Osteoblast (primary cell): ENCODE measurements at regions not wholly inside any gene's neighbourhood (a gene's known extent, or its start where the extent isn't known, plus 50 kb on each side); places are given as distances from the start of the nearest gene placed in this dataset.

ENCODE experiments used
- DNase-seq: peaks from one replicate; pipeline ENCODE4 v3.0.0; 2011; ENCODE audit warnings: low spot score, mixed read lengths; ENCODE audit not compliant: insufficient read length; ENCODE audit errors: missing footprints
- H2AFZ ChIP-seq: 2 replicates; pipeline ENCODE4 v1.6.0; 2011; ENCODE audit warnings: mild to moderate bottlenecking, low read length
- H3K27ac ChIP-seq: 2 replicates; pipeline ENCODE4 v1.5.1; 2011; ENCODE audit warnings: mild to moderate bottlenecking, low read depth, low read length, moderate library complexity
- H3K27me3 ChIP-seq: 2 replicates; pipeline ENCODE4 v1.6.0; 2012; ENCODE audit warnings: mild to moderate bottlenecking, control low read depth, inconsistent platforms, low read length, moderate library complexity; ENCODE audit not compliant: insufficient read depth
- H3K36me3 ChIP-seq: 2 replicates; pipeline ENCODE4 v1.5.1; 2011; ENCODE audit warnings: mild to moderate bottlenecking, low read length, control low read depth, moderate library complexity; ENCODE audit not compliant: insufficient read depth
- H3K4me1 ChIP-seq: 2 replicates; pipeline ENCODE4 v1.5.1; 2011; ENCODE audit warnings: mild to moderate bottlenecking, low read length, control low read depth, moderate library complexity; ENCODE audit not compliant: insufficient read depth
- H3K4me2 ChIP-seq: 2 replicates; pipeline ENCODE4 v1.6.0; 2011; ENCODE audit warnings: mild to moderate bottlenecking, low read length; ENCODE audit not compliant: insufficient read depth
- H3K4me3 ChIP-seq: fragments of 200-600 bp; sonication (generic); 3 replicates; pipeline ENCODE4 v1.5.1; 2012; ENCODE audit warnings: mild to moderate bottlenecking, low read length, inconsistent platforms; ENCODE audit not compliant: insufficient read depth
- H3K79me2 ChIP-seq: 2 replicates; pipeline ENCODE4 v1.6.0; 2012; ENCODE audit warnings: mild to moderate bottlenecking, low read length, control low read depth, inconsistent platforms; ENCODE audit not compliant: insufficient read depth
- H3K9me3 ChIP-seq: 2 replicates; pipeline ENCODE4 v1.5.1; 2011; ENCODE audit warnings: low read depth, low read length, control low read depth
- H4K20me1 ChIP-seq: 2 replicates; pipeline ENCODE4 v1.6.0; 2012; ENCODE audit warnings: mild to moderate bottlenecking, low read length, control low read depth; ENCODE audit not compliant: insufficient read depth
- CTCF ChIP-seq: IDR thresholded peaks from 2 replicates; pipeline ENCODE4 v1.5.1; 2011; ENCODE audit warnings: mild to moderate bottlenecking, low read depth, low read length, moderate library complexity; ENCODE audit errors: extremely low read depth

DNA sequence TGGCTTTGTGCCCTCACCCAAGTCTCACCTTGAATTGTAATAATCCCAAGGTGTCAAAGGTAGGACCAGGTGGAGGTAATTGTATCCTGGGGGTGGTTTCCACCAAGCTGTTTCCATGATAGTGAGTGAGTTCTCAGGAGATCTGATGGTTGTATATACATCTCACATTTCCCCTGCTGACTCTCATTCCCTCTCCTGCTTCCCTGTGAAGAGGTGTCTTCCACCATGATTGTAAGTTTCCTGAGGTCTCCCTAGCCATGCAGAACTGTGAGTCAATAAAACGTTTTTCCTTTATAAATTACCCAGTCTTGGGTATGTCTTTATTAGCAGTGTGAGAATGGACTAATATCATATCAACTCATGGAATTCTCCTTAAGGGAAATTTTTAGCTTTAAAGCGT lies 302.6 kb downstream of the LIG4 start:
- Histone ChIP-seq H3K27me3 (no peaks in the 10 kb centered on the region), H3K79me2 (no peaks in the 10 kb centered on the region), H3K27ac (no peak overlapping the region), H2AFZ (no peak overlapping the region), H3K4me3 (no peak overlapping the region), H3K4me2 (no peak overlapping the region), H3K9me3 (no peaks in the 10 kb centered on the region), H4K20me1 (no peaks in the 10 kb centered on the region), H3K4me1 (no peaks in the 10 kb centered on the region), H3K36me3 (no peaks in the 10 kb centered on the region)
- DNase-seq = no peak
- TF ChIP-seq CTCF = no peak

DNA sequence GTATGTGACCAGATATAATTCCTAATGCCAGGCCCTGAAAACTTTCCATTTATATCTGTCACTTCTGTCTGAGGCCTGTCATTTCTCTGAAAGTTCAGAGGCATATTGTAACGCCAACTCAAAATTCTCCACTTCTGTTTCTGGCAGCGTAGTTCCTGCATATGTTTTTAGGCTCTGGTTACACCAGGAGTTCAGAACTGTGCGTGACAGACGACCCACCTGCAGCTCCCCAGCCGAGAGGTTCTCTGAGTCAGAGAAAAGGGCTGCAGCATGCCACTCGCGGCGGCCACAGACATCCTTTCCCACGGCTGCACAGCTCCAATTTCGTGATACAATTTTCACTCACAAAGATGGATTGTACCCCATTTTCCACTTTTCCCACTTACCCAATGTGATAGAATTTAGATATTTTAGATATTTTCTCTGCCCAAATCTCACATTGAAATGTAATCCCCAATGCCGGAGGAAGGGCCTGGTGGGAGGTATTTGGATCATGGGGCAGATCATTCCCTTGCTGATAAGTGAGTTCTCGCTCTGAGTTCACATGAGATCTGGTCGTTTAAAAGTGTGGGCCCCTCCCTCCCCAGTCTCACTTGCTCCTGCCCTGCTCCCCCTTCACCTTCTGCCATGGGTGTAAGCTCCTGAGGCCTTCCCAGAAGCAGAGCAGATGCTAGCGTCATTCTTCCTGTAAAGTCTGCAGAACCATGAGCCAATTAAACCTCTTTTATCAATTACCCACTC lies 308.1 kb downstream of the LIG4 start:
- Histone ChIP-seq H2AFZ (no peak overlapping the region), H3K9me3 (no peaks in the 10 kb centered on the region), H3K79me2 (no peaks in the 10 kb centered on the region), H3K4me3 (no peak overlapping the region), H3K4me1 (no peaks in the 10 kb centered on the region), H4K20me1 (no peaks in the 10 kb centered on the region), H3K4me2 (no peak overlapping the region), H3K36me3 (no peaks in the 10 kb centered on the region), H3K27ac (no peak overlapping the region), H3K27me3 (no peaks in the 10 kb centered on the region)
- TF ChIP-seq CTCF = no peak
- no peak for DNase-seq

- no peak for TF ChIP-seq CTCF
- no peaks in the 10 kb centered on the region for H3K79me2 ChIP-seq
- DNase-seq = no peak
- no peaks in the 10 kb centered on the region for H3K4me1 ChIP-seq
- no peak overlapping the region for H3K4me2 ChIP-seq
- H3K27ac ChIP-seq = no peak overlapping the region
- H3K27me3 ChIP-seq = no peaks in the 10 kb centered on the region
- no peak overlapping the region for H3K4me3 ChIP-seq
- H3K9me3 ChIP-seq = no peaks in the 10 kb centered on the region
- H3K36me3 ChIP-seq = no peaks in the 10 kb centered on the region
- H2AFZ ChIP-seq = no peak overlapping the region
- no peaks in the 10 kb centered on the region for H4K20me1 ChIP-seq
Measured at GRCh38 chr13:107906131-107906530, 309.2 kb downstream of the LIG4 start.

- DNase-seq = no peak
- H2AFZ ChIP-seq = no peak overlapping the region
- TF ChIP-seq CTCF = no peak
Measured at GRCh38 chr13:107901996-107902562, 313.3 kb downstream of the LIG4 start.

More at GRCh38 chr13:107901996-107902562, 313.3 kb downstream of the LIG4 start:
- H3K9me3 ChIP-seq = no peaks in the 10 kb centered on the region
- H3K27ac ChIP-seq = no peak overlapping the region
- no peak overlapping the region for H3K4me2 ChIP-seq
- no peak overlapping the region for H3K4me3 ChIP-seq
- H3K36me3 ChIP-seq = no peaks in the 10 kb centered on the region
- no peaks in the 10 kb centered on the region for H3K79me2 ChIP-seq
- no peaks in the 10 kb centered on the region for H3K27me3 ChIP-seq
- H3K4me1 ChIP-seq = no peaks in the 10 kb centered on the region
- no peaks in the 10 kb centered on the region for H4K20me1 ChIP-seq
